GM23338 (cell line): ENCODE measurements at regions not wholly inside any gene's neighbourhood (a gene's known extent, or its start where the extent isn't known, plus 50 kb on each side); places are given as distances from the start of the nearest gene placed in this dataset.

ENCODE experiments used
- CREB1 ChIP-seq: fragments of 250-450 bp; sonication (Bioruptor Pico); IDR thresholded peaks from 2 replicates; pipeline ENCODE4 v1.5.0; 2020; ENCODE audit warnings: low read depth, mild to moderate bottlenecking, moderate library complexity
- CTCF ChIP-seq, 2 experiments: fragments of 200-600 bp in 1 of 2; sonication (generic) in 1 of 2; conservative IDR thresholded peaks; 2 replicates each; pipeline versions ENCODE4 v1.5.1 to v1.6.1; 2016 to 2017; ENCODE audit warnings: antibody characterized with exemption in 2 of 2, low read depth in 2 of 2, mild to moderate bottlenecking in 2 of 2, moderate library complexity in 1 of 2
- EZH2 ChIP-seq: fragments of 200-600 bp; sonication (generic); IDR thresholded peaks from one replicate; pipeline ENCODE4 v1.8.0; 2017; ENCODE audit warnings: antibody characterized with exemption, mild to moderate bottlenecking, low read depth; ENCODE audit not compliant: unreplicated experiment
- EZH2phosphoT487 ChIP-seq: fragments of 200-600 bp; sonication (generic); IDR thresholded peaks from one replicate; pipeline ENCODE4 v1.8.1; 2018; ENCODE audit warnings: antibody characterized with exemption; ENCODE audit not compliant: unreplicated experiment
- POLR2AphosphoS5 ChIP-seq: IDR thresholded peaks from 2 replicates; pipeline ENCODE4 v1.6.1; 2016; ENCODE audit warnings: antibody characterized with exemption, low read depth
- ZNF114 ChIP-seq: fragments of 250-450 bp; sonication (Bioruptor Pico); IDR thresholded peaks from 2 replicates; pipeline ENCODE4 v1.5.0; 2020; ENCODE audit warnings: mild to moderate bottlenecking, moderate library complexity
- ZNF331 ChIP-seq: fragments of 250-450 bp; sonication (Bioruptor Pico); IDR thresholded peaks from 2 replicates; pipeline ENCODE4 v1.5.0; 2020; ENCODE audit warnings: low read depth, mild to moderate bottlenecking, moderate library complexity
- TF ChIP-seq, protein P1 (sequence below): IDR thresholded peaks from one replicate; pipeline ENCODE4 v1.6.1; 2018; ENCODE audit warnings: antibody characterized with exemption; ENCODE audit not compliant: unreplicated experiment
- TF ChIP-seq, protein P2 (sequence below): IDR thresholded peaks from 2 replicates; pipeline ENCODE4 v1.6.1; 2016; ENCODE audit warnings: antibody characterized with exemption

DNA sequence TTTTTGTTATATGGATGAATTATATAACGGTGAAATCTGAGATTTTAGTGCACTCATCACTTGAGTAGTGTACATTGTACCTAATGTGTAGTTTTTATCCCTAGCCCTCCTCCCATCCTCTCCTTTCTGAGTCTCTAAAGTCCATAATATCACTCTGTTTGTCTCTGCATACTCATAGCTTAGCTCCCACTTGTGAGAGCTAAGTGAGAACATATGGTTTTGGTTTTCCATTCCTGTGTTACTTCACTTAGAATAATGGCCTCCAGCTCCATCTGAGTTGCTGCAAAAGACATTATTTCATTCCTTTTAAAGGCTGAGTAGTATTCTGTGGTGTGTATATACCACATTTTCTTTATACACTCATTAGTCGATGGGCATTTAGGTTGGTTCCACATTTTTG, 94.0 kb downstream of the SLC10A2 start:
- no peak for TF ChIP-seq EZH2phosphoT487
- TF ChIP-seq, protein P1, sequence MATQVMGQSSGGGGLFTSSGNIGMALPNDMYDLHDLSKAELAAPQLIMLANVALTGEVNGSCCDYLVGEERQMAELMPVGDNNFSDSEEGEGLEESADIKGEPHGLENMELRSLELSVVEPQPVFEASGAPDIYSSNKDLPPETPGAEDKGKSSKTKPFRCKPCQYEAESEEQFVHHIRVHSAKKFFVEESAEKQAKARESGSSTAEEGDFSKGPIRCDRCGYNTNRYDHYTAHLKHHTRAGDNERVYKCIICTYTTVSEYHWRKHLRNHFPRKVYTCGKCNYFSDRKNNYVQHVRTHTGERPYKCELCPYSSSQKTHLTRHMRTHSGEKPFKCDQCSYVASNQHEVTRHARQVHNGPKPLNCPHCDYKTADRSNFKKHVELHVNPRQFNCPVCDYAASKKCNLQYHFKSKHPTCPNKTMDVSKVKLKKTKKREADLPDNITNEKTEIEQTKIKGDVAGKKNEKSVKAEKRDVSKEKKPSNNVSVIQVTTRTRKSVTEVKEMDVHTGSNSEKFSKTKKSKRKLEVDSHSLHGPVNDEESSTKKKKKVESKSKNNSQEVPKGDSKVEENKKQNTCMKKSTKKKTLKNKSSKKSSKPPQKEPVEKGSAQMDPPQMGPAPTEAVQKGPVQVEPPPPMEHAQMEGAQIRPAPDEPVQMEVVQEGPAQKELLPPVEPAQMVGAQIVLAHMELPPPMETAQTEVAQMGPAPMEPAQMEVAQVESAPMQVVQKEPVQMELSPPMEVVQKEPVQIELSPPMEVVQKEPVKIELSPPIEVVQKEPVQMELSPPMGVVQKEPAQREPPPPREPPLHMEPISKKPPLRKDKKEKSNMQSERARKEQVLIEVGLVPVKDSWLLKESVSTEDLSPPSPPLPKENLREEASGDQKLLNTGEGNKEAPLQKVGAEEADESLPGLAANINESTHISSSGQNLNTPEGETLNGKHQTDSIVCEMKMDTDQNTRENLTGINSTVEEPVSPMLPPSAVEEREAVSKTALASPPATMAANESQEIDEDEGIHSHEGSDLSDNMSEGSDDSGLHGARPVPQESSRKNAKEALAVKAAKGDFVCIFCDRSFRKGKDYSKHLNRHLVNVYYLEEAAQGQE, result no peak
- TF ChIP-seq CTCF (conservative IDR thresholded peaks at IDR 0.05; ENCODE audit: low read depth in 2 of 2), result no peak
- no peak for TF ChIP-seq EZH2
- TF ChIP-seq CREB1 (CRISPR knock-in tag), result no peak
- no peak for TF ChIP-seq ZNF114 (CRISPR knock-in tag)
- TF ChIP-seq POLR2AphosphoS5, result no peak
- TF ChIP-seq ZNF331 (CRISPR knock-in tag), result no peak
- TF ChIP-seq, protein P2, sequence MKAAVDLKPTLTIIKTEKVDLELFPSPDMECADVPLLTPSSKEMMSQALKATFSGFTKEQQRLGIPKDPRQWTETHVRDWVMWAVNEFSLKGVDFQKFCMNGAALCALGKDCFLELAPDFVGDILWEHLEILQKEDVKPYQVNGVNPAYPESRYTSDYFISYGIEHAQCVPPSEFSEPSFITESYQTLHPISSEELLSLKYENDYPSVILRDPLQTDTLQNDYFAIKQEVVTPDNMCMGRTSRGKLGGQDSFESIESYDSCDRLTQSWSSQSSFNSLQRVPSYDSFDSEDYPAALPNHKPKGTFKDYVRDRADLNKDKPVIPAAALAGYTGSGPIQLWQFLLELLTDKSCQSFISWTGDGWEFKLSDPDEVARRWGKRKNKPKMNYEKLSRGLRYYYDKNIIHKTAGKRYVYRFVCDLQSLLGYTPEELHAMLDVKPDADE, result no peak
